IMR-90 (cell line): ENCODE measurements at regions not wholly inside any gene's neighbourhood (a gene's known extent, or its start where the extent isn't known, plus 50 kb on each side); places are given as distances from the start of the nearest gene placed in this dataset.

Source experiments
- POLR2A ChIP-seq: IDR thresholded peaks from 2 replicates; pipeline ENCODE4 v1.6.1; 2012; ENCODE audit warnings: mild to moderate bottlenecking, low read depth, low read length
- TF ChIP-seq, protein P1 (sequence below): conservative IDR thresholded peaks from 2 replicates; pipeline ENCODE4 v1.5.1; 2012; ENCODE audit warnings: mild to moderate bottlenecking, low read depth, low read length, improper control_type of control experiment
- TF ChIP-seq, protein P2 (sequence below): fragments of 150-350 bp; IDR thresholded peaks from 2 replicates; pipeline ENCODE4 v1.6.1; 2016; ENCODE audit warnings: low read depth, mild to moderate bottlenecking, low read length, moderate library complexity, borderline replicate concordance

- TF ChIP-seq, protein P1, sequence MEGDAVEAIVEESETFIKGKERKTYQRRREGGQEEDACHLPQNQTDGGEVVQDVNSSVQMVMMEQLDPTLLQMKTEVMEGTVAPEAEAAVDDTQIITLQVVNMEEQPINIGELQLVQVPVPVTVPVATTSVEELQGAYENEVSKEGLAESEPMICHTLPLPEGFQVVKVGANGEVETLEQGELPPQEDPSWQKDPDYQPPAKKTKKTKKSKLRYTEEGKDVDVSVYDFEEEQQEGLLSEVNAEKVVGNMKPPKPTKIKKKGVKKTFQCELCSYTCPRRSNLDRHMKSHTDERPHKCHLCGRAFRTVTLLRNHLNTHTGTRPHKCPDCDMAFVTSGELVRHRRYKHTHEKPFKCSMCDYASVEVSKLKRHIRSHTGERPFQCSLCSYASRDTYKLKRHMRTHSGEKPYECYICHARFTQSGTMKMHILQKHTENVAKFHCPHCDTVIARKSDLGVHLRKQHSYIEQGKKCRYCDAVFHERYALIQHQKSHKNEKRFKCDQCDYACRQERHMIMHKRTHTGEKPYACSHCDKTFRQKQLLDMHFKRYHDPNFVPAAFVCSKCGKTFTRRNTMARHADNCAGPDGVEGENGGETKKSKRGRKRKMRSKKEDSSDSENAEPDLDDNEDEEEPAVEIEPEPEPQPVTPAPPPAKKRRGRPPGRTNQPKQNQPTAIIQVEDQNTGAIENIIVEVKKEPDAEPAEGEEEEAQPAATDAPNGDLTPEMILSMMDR: no peak
- no peak for TF ChIP-seq POLR2A
- TF ChIP-seq, protein P2, sequence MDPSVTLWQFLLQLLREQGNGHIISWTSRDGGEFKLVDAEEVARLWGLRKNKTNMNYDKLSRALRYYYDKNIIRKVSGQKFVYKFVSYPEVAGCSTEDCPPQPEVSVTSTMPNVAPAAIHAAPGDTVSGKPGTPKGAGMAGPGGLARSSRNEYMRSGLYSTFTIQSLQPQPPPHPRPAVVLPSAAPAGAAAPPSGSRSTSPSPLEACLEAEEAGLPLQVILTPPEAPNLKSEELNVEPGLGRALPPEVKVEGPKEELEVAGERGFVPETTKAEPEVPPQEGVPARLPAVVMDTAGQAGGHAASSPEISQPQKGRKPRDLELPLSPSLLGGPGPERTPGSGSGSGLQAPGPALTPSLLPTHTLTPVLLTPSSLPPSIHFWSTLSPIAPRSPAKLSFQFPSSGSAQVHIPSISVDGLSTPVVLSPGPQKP: no peak
Measured at GRCh38 chr5:25669645-25670401, 1025.0 kb upstream of the CDH10 start.
